CD14-positive monocyte (primary cell): ENCODE measurements at regions not wholly inside any gene's neighbourhood (a gene's known extent, or its start where the extent isn't known, plus 50 kb on each side); places are given as distances from the start of the nearest gene placed in this dataset.

ENCODE experiments used
- DNase-seq, 3 donors: peaks; one replicate each; pipeline ENCODE4 v3.0.0-alpha.2; 2011 to 2022
- H2AFZ ChIP-seq: 2 replicates; pipeline ENCODE4 v1.6.0; 2012; ENCODE audit warnings: mild to moderate bottlenecking, low read depth, low read length, inconsistent platforms; ENCODE audit not compliant: insufficient read depth, poor library complexity, severe bottlenecking
- H3K27ac ChIP-seq, 2 donors: 1 replicate in 1 of 2; 2 replicates in 1 of 2; pipeline ENCODE4 v1.5.1; 2012 to 2013; ENCODE audit warnings: low read length in 2 of 2, control low read depth in 1 of 2, inconsistent platforms in 1 of 2, low read depth in 1 of 2, mild to moderate bottlenecking in 1 of 2
- H3K27me3 ChIP-seq, 2 donors: one replicate each; pipeline versions ENCODE4 v1.6.0 to v1.6.1; 2011 to 2013; ENCODE audit warnings: low read length in 2 of 2; ENCODE audit not compliant: control insufficient read depth in 2 of 2, insufficient read depth in 2 of 2
- H3K36me3 ChIP-seq, 2 donors: replicated peaks in 1 of 2; 1 replicate in 1 of 2; 2 replicates in 1 of 2; pipeline versions ENCODE4 v1.5.1 to v1.6.1; 2012 to 2013; ENCODE audit warnings: low read length in 2 of 2, control low read depth in 1 of 2, inconsistent platforms in 1 of 2, mild to moderate bottlenecking in 1 of 2; ENCODE audit not compliant: insufficient read depth in 2 of 2, control insufficient read depth in 1 of 2
- H3K4me1 ChIP-seq, 2 donors: 1 replicate in 1 of 2; 2 replicates in 1 of 2; pipeline versions ENCODE4 v1.5.1 to v1.6.1; 2012 to 2013; ENCODE audit warnings: low read length in 2 of 2, control low read depth in 1 of 2, inconsistent platforms in 1 of 2, mild to moderate bottlenecking in 1 of 2, moderate library complexity in 1 of 2; ENCODE audit not compliant: insufficient read depth in 2 of 2, control insufficient read depth in 1 of 2
- H3K4me2 ChIP-seq: replicated peaks from 2 replicates; pipeline ENCODE3; 2012; ENCODE audit warnings: low read length, moderate library complexity, mild to moderate bottlenecking; ENCODE audit not compliant: poor library complexity, severe bottlenecking; ENCODE audit errors: extremely low read depth
- H3K4me3 ChIP-seq, 3 experiments: fragments of 200-600 bp in 1 of 3; sonication (generic) in 1 of 3; replicated peaks in 1 of 3; 1 replicate in 2 of 3; 2 replicates in 1 of 3; pipeline ENCODE4 v1.5.1; 2011 to 2013; ENCODE audit warnings: low read length in 3 of 3, mild to moderate bottlenecking in 3 of 3, control low read depth in 2 of 3, low read depth in 2 of 3, inconsistent platforms in 1 of 3, moderate library complexity in 1 of 3
- H3K79me2 ChIP-seq: 2 replicates; pipeline ENCODE4 v1.6.0; 2012; ENCODE audit warnings: mild to moderate bottlenecking, control low read depth, inconsistent platforms, low read length, moderate library complexity; ENCODE audit not compliant: insufficient read depth
- H3K9ac ChIP-seq: 2 replicates; pipeline ENCODE4 v1.6.0; 2017; ENCODE audit warnings: low read length, mild to moderate bottlenecking; ENCODE audit not compliant: insufficient read depth, poor library complexity, severe bottlenecking
- H3K9me3 ChIP-seq, 2 donors: replicated peaks in 1 of 2; 1 replicate in 1 of 2; 2 replicates in 1 of 2; pipeline versions ENCODE4 v1.5.1 to v1.6.1; 2012 to 2013; ENCODE audit warnings: low read length in 2 of 2, control low read depth in 1 of 2; ENCODE audit not compliant: control insufficient read depth in 1 of 2, insufficient read depth in 1 of 2
- H4K20me1 ChIP-seq: 2 replicates; pipeline ENCODE4 v1.6.0; 2012; ENCODE audit warnings: mild to moderate bottlenecking, low read length, control low read depth, moderate library complexity; ENCODE audit not compliant: insufficient read depth
- H3K27ac Mint-ChIP-seq, 7 donors: one replicate each; pipeline ENCODE4 v1.8.0; 2020; ENCODE audit warnings: mild to moderate bottlenecking in 7 of 7, mixed read lengths in 7 of 7, moderate library complexity in 6 of 7, inconsistent platforms in 2 of 7
- H3K27me3 Mint-ChIP-seq, 3 donors: one replicate each; pipeline ENCODE4 v1.8.0; 2021 to 2022; ENCODE audit warnings: low read depth in 3 of 3, mild to moderate bottlenecking in 3 of 3, mixed read lengths in 3 of 3, moderate library complexity in 3 of 3, inconsistent platforms in 1 of 3
- H3K36me3 Mint-ChIP-seq, 2 donors: one replicate each; pipeline ENCODE4 v1.8.0; 2020; ENCODE audit warnings: mixed read lengths in 2 of 2, inconsistent platforms in 1 of 2, mild to moderate bottlenecking in 1 of 2
- H3K4me1 Mint-ChIP-seq: one replicate; pipeline ENCODE4 v1.8.0; 2020; ENCODE audit warnings: mild to moderate bottlenecking, mixed read lengths
- H3K4me3 Mint-ChIP-seq, 2 donors: one replicate each; pipeline ENCODE4 v1.8.0; 2020; ENCODE audit warnings: mild to moderate bottlenecking in 2 of 2, mixed read lengths in 2 of 2, moderate library complexity in 1 of 2
- H3K9me3 Mint-ChIP-seq, 7 donors: one replicate each; pipeline ENCODE4 v1.8.0; 2020 to 2022; ENCODE audit warnings: mixed read lengths in 7 of 7, mild to moderate bottlenecking in 6 of 7, moderate library complexity in 6 of 7, inconsistent platforms in 2 of 7
- CTCF ChIP-seq: fragments of 200-600 bp; IDR thresholded peaks from one replicate; pipeline ENCODE4 v1.8.0; 2022; ENCODE audit warnings: antibody characterized with exemption, mild to moderate bottlenecking
- WGBS: methylation state at CpG from one replicate; pipeline ENCODE4 v1.1.5; 2013; ENCODE audit warnings: missing lambda C conversion rate; ENCODE audit not compliant: insufficient coverage; 5-methylcytosine and 5-hydroxymethylcytosine counted together
- intact Hi-C, 2 donors: fragments of 100-400 bp; cut with micrococcal nuclease; formaldehyde crosslinking; loops; one replicate each; pipeline versions ENCODE4 v1.15.0 to v1.15.1; 2023

- H3K9me3 Mint-ChIP-seq = peaks cover 0 to 7% (median 3%) of the 10 kb centered on the region in 7 donors
- peaks cover 2 to 4% (median 3%) of the 10 kb centered on the region in 3 donors for H3K27me3 Mint-ChIP-seq
- DNase-seq = no peak
- TF ChIP-seq CTCF = no peak
- H3K4me1 ChIP-seq = no peaks in the 10 kb centered on the region
- H3K4me3 Mint-ChIP-seq = no peak overlapping the region
- H3K27me3 ChIP-seq = no peaks in the 10 kb centered on the region
- intact Hi-C loops = no loop called here
- H3K27ac Mint-ChIP-seq = no peak overlapping the region
- H3K4me3 ChIP-seq = no peak overlapping the region
- H3K79me2 ChIP-seq = no peaks in the 10 kb centered on the region
- H4K20me1 ChIP-seq = no peaks in the 10 kb centered on the region
- H3K36me3 ChIP-seq = no peaks in the 10 kb centered on the region
- no peak overlapping the region for H3K9ac ChIP-seq
- no peak overlapping the region for H2AFZ ChIP-seq
- H3K4me1 Mint-ChIP-seq = no peaks in the 10 kb centered on the region
- no peak overlapping the region for H3K27ac ChIP-seq
- no peak overlapping the region for H3K4me2 ChIP-seq
- H3K36me3 Mint-ChIP-seq = no peaks in the 10 kb centered on the region
- 100% methylated on average over 2 of the region's 2 CpGs for WGBS
- H3K9me3 ChIP-seq = no peaks in the 10 kb centered on the region
Observed at GRCh38 chr17:65413390-65413789, 148.1 kb downstream of the AXIN2 start.

- H3K27me3 Mint-ChIP-seq = peaks cover under 1 to 5% (median 4%) of the 10 kb centered on the region in 3 donors
- H3K4me3 Mint-ChIP-seq = no peak overlapping the region
- H3K9me3 Mint-ChIP-seq = peaks cover 0 to 7% (median 3%) of the 10 kb centered on the region in 7 donors
- no peak for DNase-seq
- H3K4me1 ChIP-seq = no peaks in the 10 kb centered on the region
- no peaks in the 10 kb centered on the region for H4K20me1 ChIP-seq
- no peak overlapping the region for H3K27ac Mint-ChIP-seq
- no peaks in the 10 kb centered on the region for H3K27me3 ChIP-seq
- H3K79me2 ChIP-seq = no peaks in the 10 kb centered on the region
- H3K27ac ChIP-seq = no peak overlapping the region
- H3K9me3 ChIP-seq = no peaks in the 10 kb centered on the region
- no peak overlapping the region for H2AFZ ChIP-seq
- intact Hi-C loops = no loop called here
- H3K4me3 ChIP-seq = no peak overlapping the region
- no peak overlapping the region for H3K4me2 ChIP-seq
- no CpG with 5 or more reads among the region's 1 CpG for WGBS
- no peaks in the 10 kb centered on the region for H3K4me1 Mint-ChIP-seq
- H3K9ac ChIP-seq = no peak overlapping the region
- H3K36me3 Mint-ChIP-seq = no peaks in the 10 kb centered on the region
- no peaks in the 10 kb centered on the region for H3K36me3 ChIP-seq
- no peak for TF ChIP-seq CTCF
Observed at GRCh38 chr17:65409381-65409780, 152.1 kb downstream of the AXIN2 start.
